ENCODE measurements at regions not wholly inside any gene's neighbourhood (a gene's known extent, or its start where the extent isn't known, plus 50 kb on each side); places are given as distances from the start of the nearest gene placed in this dataset.

DNA sequence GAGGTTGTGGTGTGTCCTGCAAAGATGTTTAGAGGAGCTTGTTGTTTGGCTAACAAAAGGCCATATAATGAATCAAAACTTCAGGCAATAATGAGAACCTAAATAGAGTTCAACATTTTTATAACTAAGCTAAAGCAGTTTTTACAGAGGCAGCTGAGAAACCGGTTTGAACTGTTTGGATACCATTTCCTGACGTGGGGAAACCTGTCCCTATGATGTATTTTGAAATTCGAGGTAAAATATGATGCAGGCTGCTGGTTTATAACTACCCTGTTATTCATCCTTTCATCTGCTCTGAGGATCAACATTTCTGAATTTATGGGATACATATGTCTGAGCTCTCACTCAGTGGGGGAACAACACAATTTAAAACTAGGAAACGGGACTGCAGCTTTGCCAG is 289.5 kb upstream of the IRX2 start:
- Histone ChIP-seq H3K27ac (ENCODE audit: low read length) (no peak overlapping the region), H3K9me3 (ENCODE audit: control insufficient read depth, insufficient read depth, low read depth, low read length) (no peaks in the 10 kb centered on the region), H3K4me3 (ENCODE audit: low read depth in 2 of 2, low read length in 2 of 2) (no peak overlapping the region), H3K4me1 (ENCODE audit: control insufficient read depth, insufficient read depth, low read length) (no peaks in the 10 kb centered on the region), H3K27me3 (ENCODE audit: control insufficient read depth, insufficient read depth, low read length) (no peaks in the 10 kb centered on the region), H3K36me3 (ENCODE audit: control insufficient read depth, insufficient read depth, low read length) (no peaks in the 10 kb centered on the region)
- CTCF ChIA-PET = no interaction called here
- intact Hi-C loops (cut with micrococcal nuclease; ENCODE audit: unreplicated experiment) = no loop called here
- POLR2A ChIA-PET = no interaction called here
- no peak for ATAC-seq
- no TSS peak for BruUV-seq (replicated peaks)
- no peak for TF ChIP-seq REST (IDR thresholded peaks at IDR 0.05; ENCODE audit: insufficient read depth in 1 of 2, low read depth in 2 of 2, low read length in 1 of 2)
- no peak for TF ChIP-seq TCF7L2 (IDR thresholded peaks at IDR 0.05; ENCODE audit: low read depth, low read length)
- no peak for TF ChIP-seq SIN3A (IDR thresholded peaks at IDR 0.05; ENCODE audit: borderline replicate concordance, insufficient read depth, low read depth, low read length)
- TF ChIP-seq POLR2AphosphoS5 (IDR thresholded peaks at IDR 0.05; ENCODE audit: low read depth, low read length) = no peak
- DNase-seq (ENCODE audit: low read depth, low spot score) = no peak
- in situ Hi-C loops (cut with HindIII; ENCODE audit: low pct_unique_long_range_greater_than_20kb, low sequenced_read_pairs) = no loop called here

- no peak for DNase-seq (ENCODE audit: low read depth, low spot score)
- in situ Hi-C loops (cut with HindIII; ENCODE audit: low pct_unique_long_range_greater_than_20kb, low sequenced_read_pairs) = no loop called here
- H3K4me1 ChIP-seq (ENCODE audit: control insufficient read depth, insufficient read depth, low read length) = no peaks in the 10 kb centered on the region
- no peak overlapping the region for H3K4me3 ChIP-seq (ENCODE audit: low read depth in 2 of 2, low read length in 2 of 2)
- H3K9me3 ChIP-seq (ENCODE audit: control insufficient read depth, insufficient read depth, low read depth, low read length) = no peaks in the 10 kb centered on the region
- H3K36me3 ChIP-seq (ENCODE audit: control insufficient read depth, insufficient read depth, low read length) = no peaks in the 10 kb centered on the region
- H3K27ac ChIP-seq (ENCODE audit: low read length) = no peak overlapping the region
- no peaks in the 10 kb centered on the region for H3K27me3 ChIP-seq (ENCODE audit: control insufficient read depth, insufficient read depth, low read length)
- ChIA-PET CTCF (no interaction called here), POLR2A (no interaction called here)
- ATAC-seq = no peak
- TF ChIP-seq SIN3A (IDR thresholded peaks at IDR 0.05; ENCODE audit: borderline replicate concordance, insufficient read depth, low read depth, low read length) (no peak), POLR2AphosphoS5 (IDR thresholded peaks at IDR 0.05; ENCODE audit: low read depth, low read length) (no peak), TCF7L2 (IDR thresholded peaks at IDR 0.05; ENCODE audit: low read depth, low read length) (no peak), REST (IDR thresholded peaks at IDR 0.05; ENCODE audit: insufficient read depth in 1 of 2, low read depth in 2 of 2, low read length in 1 of 2) (no peak)
- TF ChIP-seq, protein P1, sequence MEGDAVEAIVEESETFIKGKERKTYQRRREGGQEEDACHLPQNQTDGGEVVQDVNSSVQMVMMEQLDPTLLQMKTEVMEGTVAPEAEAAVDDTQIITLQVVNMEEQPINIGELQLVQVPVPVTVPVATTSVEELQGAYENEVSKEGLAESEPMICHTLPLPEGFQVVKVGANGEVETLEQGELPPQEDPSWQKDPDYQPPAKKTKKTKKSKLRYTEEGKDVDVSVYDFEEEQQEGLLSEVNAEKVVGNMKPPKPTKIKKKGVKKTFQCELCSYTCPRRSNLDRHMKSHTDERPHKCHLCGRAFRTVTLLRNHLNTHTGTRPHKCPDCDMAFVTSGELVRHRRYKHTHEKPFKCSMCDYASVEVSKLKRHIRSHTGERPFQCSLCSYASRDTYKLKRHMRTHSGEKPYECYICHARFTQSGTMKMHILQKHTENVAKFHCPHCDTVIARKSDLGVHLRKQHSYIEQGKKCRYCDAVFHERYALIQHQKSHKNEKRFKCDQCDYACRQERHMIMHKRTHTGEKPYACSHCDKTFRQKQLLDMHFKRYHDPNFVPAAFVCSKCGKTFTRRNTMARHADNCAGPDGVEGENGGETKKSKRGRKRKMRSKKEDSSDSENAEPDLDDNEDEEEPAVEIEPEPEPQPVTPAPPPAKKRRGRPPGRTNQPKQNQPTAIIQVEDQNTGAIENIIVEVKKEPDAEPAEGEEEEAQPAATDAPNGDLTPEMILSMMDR (IDR thresholded peaks at IDR 0.05) = no peak
- BruUV-seq (replicated peaks) = no TSS peak
- intact Hi-C loops (cut with micrococcal nuclease; ENCODE audit: unreplicated experiment) = no loop called here
These were observed 284.7 kb upstream of the IRX2 start for GRCh38 chr5:3036041-3036788.

Data from Panc1 (cell line).